Adipocyte (in vitro differentiated cells): ENCODE measurements at regions not wholly inside any gene's neighbourhood (a gene's known extent, or its start where the extent isn't known, plus 50 kb on each side); places are given as distances from the start of the nearest gene placed in this dataset.
"Not testable (repeated sequence)": the region's sequence is repeated elsewhere in the genome, so short reads cannot be mapped to it uniquely, and the experiment has no call there.

Experiments
- DNase-seq: peaks from one replicate; pipeline ENCODE4 v3.0.0-alpha.2; 2015; ENCODE audit warnings: low read depth
- H3K27me3 ChIP-seq: replicated peaks from 2 replicates; pipeline ENCODE4 v1.7.0; 2013; ENCODE audit warnings: mild to moderate bottlenecking, low read length, moderate library complexity; ENCODE audit not compliant: control insufficient read depth, insufficient read depth
- H3K36me3 ChIP-seq: 2 replicates; pipeline ENCODE4 v1.7.0; 2013; ENCODE audit warnings: low read length, mild to moderate bottlenecking, moderate library complexity; ENCODE audit not compliant: control insufficient read depth, insufficient read depth, severe bottlenecking
- H3K4me1 ChIP-seq: 2 replicates; pipeline ENCODE4 v1.7.0; 2013; ENCODE audit warnings: mild to moderate bottlenecking, low read length, moderate library complexity; ENCODE audit not compliant: control insufficient read depth, insufficient read depth
- H3K4me3 ChIP-seq: 2 replicates; pipeline ENCODE4 v1.7.0; 2013; ENCODE audit warnings: mild to moderate bottlenecking, low read length, moderate library complexity
- H3K9ac ChIP-seq: 2 replicates; pipeline ENCODE4 v1.7.0; 2013; ENCODE audit warnings: mild to moderate bottlenecking, low read length, moderate library complexity
- H3K9me3 ChIP-seq: 2 replicates; pipeline ENCODE4 v1.7.0; 2013; ENCODE audit warnings: mild to moderate bottlenecking, low read length, moderate library complexity; ENCODE audit not compliant: control insufficient read depth

DNA sequence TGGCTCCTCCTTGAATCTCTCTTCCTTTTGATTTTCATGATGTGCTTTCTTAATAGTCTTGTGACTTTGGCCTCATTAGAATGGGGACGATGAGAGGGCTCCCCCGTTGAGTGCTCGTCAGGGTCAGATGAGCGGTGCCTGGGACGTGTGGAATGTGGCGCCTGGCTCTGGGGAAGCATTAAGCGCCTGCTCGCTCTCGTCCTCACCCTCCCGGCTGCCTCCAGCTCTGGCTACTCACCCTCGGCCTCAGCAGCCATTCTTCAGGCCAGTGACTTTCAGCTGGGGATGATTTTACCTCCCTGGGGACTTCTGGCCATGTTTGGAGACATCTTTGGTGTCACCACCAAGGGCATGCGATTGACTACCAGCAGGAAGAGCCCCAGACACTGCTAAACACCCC is 69.7 kb downstream of the RPS6KA4 start:
- no peaks in the 10 kb centered on the region for H3K36me3 ChIP-seq
- no peak overlapping the region for H3K4me3 ChIP-seq
- H3K9me3 ChIP-seq: peaks cover 20% of the 10 kb centered on the region
- peaks cover 61% of the 10 kb centered on the region for H3K27me3 ChIP-seq
- DNase-seq: no peak
- H3K4me1 ChIP-seq: no peaks in the 10 kb centered on the region
- H3K9ac ChIP-seq: no peak overlapping the region

DNA sequence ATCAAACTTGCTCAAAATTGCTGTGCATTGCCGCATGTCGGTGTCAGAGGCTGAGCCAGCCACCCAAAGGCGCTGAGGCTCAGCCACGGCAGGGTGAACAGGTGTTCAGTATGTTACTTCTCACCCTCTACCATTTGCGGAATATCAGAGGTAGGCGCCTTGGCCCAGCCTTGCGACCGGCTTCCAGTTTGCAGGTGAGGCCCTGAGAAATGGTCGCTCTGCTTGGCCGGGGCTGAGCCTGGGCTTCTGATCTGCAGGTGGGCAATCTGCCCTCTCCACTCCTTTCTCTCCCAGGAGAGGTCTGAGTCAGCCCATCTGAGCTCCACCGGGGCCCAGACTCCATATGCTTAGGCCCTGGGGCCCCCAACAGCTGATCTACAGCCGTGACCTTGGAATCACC is 71.0 kb downstream of the RPS6KA4 start:
- no peak for DNase-seq
- peaks cover 20% of the 10 kb centered on the region for H3K9me3 ChIP-seq
- H3K27me3 ChIP-seq: peaks cover 64% of the 10 kb centered on the region

GRCh38 chr11:64430645-64431044 is 71.7 kb downstream of the RPS6KA4 start:
- Histone ChIP-seq H3K9me3 (peaks cover 20% of the 10 kb centered on the region), H3K9ac (no peak overlapping the region), H3K4me1 (peaks cover under 1% of the 10 kb centered on the region), H3K4me3 (no peak overlapping the region), H3K36me3 (no peaks in the 10 kb centered on the region), H3K27me3 (peaks cover 68% of the 10 kb centered on the region)
- DNase-seq: no peak

More for the DNA sequence above, 71.0 kb downstream of the RPS6KA4 start:
- Histone ChIP-seq H3K4me3 (no peak overlapping the region), H3K9ac (no peak overlapping the region), H3K4me1 (no peaks in the 10 kb centered on the region), H3K36me3 (no peaks in the 10 kb centered on the region)

DNA sequence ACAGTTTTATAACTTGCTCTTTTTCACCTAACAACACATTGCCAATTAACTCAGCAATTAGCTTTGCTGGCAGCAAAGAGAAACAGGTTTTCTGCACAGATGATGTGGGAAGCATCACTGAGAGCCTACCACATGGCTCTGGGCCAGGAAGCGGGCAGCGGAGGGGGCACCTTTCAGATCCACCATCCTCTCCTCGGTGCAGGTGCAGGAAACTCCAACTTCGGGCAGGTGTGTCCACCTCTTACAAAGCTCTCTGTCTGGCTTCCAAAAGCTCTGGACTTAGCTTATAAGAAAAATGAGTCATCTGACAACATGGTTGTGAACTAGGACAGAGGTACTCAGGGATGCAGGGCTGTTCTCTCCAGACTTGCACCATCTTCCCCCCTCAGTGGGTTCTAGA is 77.0 kb downstream of the RPS6KA4 start:
- no peak for DNase-seq
- no peak overlapping the region for H3K4me3 ChIP-seq
- H3K27me3 ChIP-seq: peaks cover 68% of the 10 kb centered on the region

DNA sequence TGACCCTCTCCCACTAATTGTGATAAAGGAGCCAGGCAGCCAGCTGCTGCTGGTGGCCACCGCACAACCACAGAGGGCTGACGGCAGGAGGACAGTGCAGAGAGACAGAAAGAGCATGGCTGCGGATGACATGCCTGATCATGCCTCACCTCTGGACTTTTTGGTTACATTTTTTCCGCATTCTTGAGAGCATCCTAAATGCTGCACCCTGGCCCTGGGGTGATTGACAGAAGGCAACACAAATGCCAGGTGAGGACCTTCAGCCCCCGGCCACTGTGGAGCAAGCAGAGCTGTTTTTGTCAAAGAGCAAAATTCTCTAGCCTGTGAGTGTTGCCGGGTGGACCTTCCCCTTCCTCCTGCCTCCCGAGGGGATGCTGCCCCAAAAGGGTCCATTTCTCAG is 78.5 kb downstream of the RPS6KA4 start:
- no peaks in the 10 kb centered on the region for H3K36me3 ChIP-seq
- H3K9ac ChIP-seq: no peak overlapping the region
- H3K9me3 ChIP-seq: peaks cover 11% of the 10 kb centered on the region
- DNase-seq: no peak
- H3K4me1 ChIP-seq: peaks cover 19% of the 10 kb centered on the region
- no peak overlapping the region for H3K4me3 ChIP-seq
- H3K27me3 ChIP-seq: peaks cover 69% of the 10 kb centered on the region

More for the DNA sequence above, 77.0 kb downstream of the RPS6KA4 start:
- no peaks in the 10 kb centered on the region for H3K36me3 ChIP-seq
- peaks cover 12% of the 10 kb centered on the region for H3K9me3 ChIP-seq
- H3K9ac ChIP-seq: no peak overlapping the region
- peaks cover 19% of the 10 kb centered on the region for H3K4me1 ChIP-seq

- peaks cover 70% of the 10 kb centered on the region for H3K27me3 ChIP-seq
- peaks cover 19% of the 10 kb centered on the region for H3K4me1 ChIP-seq
- H3K4me3 ChIP-seq: no peak overlapping the region
- no peaks in the 10 kb centered on the region for H3K36me3 ChIP-seq
- DNase-seq: no peak
- H3K9ac ChIP-seq: no peak overlapping the region
- H3K9me3 ChIP-seq: peaks cover 10% of the 10 kb centered on the region
Observed at GRCh38 chr11:64438986-64439771, 80.2 kb downstream of the RPS6KA4 start.

GRCh38 chr11:64439772-64440491 is 81.0 kb downstream of the RPS6KA4 start:
- Histone ChIP-seq H3K27me3 (peaks cover 72% of the 10 kb centered on the region), H3K4me1 (peaks cover 19% of the 10 kb centered on the region), H3K9me3 (peaks cover 13% of the 10 kb centered on the region)
- H3K36me3 ChIP-seq, H3K9ac ChIP-seq, H3K4me3 ChIP-seq, DNase-seq: not testable (repeated sequence)

DNA sequence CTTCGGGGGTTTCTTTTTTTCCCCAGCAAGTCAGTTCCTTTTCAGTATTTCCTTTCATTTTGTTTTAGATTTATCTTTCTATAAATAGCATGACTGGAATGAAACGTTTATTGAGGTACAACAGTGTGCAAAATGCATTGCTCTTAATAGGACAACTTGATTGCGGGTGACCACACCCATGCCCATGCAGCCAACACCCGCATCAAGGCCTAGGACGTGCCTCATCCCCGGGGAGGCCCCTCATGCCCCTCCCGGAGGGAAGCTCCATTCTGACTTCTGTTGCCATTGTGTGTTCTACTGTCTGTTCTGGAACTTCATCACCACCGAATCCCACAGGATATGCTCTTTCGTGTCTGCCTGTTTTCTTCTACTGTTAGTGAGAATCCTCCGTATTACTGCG is 82.2 kb downstream of the RPS6KA4 start:
- H3K9ac ChIP-seq: no peak overlapping the region
- no peaks in the 10 kb centered on the region for H3K36me3 ChIP-seq
- H3K4me3 ChIP-seq: no peak overlapping the region
- DNase-seq: no peak
- peaks cover 15% of the 10 kb centered on the region for H3K9me3 ChIP-seq
- H3K4me1 ChIP-seq: peaks cover 14% of the 10 kb centered on the region
- peaks cover 72% of the 10 kb centered on the region for H3K27me3 ChIP-seq

DNA sequence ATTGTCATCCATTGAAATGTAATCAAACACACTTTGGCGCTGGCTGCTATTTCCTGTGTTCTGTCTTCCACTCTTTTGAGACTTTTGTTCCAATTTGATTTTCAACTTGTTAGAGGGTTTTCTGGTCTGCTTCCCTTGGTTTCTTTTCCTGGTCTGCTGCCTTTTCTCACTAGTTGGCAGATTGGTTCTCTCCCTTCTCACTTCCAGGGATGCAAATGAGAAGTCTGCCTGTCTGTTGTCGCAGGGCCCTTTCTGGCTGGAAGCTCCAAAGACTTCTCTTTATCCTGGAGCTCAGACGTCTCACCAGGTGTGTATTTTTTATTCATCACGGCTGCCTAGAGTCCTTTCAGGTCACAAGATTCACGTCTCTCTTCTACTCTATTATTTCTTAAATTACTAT is 84.0 kb downstream of the RPS6KA4 start:
- DNase-seq: no peak
- Histone ChIP-seq H3K27me3 (peaks cover 61% of the 10 kb centered on the region), H3K9ac (no peak overlapping the region)

DNA sequence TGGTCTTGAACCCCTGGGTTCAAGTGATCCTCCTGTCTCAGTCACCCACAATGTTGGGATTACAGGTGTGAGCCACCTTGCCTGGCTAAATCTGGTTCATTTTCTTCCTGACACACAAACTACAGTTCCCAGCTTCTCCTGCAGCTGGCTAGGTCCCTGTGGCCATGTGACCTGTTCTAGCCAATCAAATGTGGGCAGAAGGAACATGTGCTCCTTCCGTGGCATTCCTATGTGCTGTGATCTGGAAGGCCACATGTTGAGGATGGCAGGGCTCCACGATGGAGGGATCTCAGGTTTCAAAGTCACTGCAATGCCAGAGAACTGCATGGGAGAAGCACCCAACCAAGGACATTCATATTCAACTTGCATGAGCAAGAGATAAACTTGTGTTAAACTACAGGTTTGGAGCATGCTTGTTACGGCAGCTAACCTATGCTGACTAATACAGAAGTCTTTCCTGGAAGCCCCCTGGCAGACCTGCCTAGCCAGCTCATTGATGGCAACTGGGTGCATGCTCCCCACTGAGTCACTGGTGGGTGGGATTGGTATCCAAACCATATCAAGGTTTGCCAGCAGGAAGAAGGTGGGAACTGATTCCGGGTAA is 86.0 kb downstream of the RPS6KA4 start:
- no peak overlapping the region for H3K9ac ChIP-seq
- no peak overlapping the region for H3K4me3 ChIP-seq
- DNase-seq: no peak
- peaks cover 52% of the 10 kb centered on the region for H3K27me3 ChIP-seq
- peaks cover 22% of the 10 kb centered on the region for H3K4me1 ChIP-seq
- H3K9me3 ChIP-seq: peaks cover 15% of the 10 kb centered on the region
- no peaks in the 10 kb centered on the region for H3K36me3 ChIP-seq

More for the DNA sequence above, 84.0 kb downstream of the RPS6KA4 start:
- Histone ChIP-seq H3K4me3 (no peak overlapping the region), H3K36me3 (no peaks in the 10 kb centered on the region), H3K9me3 (peaks cover 15% of the 10 kb centered on the region), H3K4me1 (peaks cover 14% of the 10 kb centered on the region)

DNA sequence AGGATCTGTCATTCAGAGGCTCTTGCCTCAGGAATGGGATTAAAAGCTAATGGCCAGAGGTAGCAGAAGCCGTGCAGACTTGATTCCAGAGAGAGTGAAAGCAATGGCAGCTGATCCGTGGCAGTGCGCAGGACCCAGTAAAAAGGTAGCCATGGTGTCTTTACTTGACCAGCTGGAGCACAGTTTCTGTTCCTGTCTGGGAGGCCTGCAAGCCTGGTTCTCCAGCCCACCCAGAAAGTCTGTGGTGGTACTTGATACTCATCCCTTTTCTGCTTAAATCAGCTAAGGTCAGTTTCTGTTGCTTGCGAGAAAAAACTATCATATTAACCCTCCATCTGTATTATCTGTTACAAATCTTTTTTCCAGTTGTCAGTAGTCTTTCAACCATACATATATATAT is 86.7 kb downstream of the RPS6KA4 start:
- Histone ChIP-seq H3K27me3 (peaks cover 52% of the 10 kb centered on the region), H3K9me3 (peaks cover 15% of the 10 kb centered on the region), H3K4me1 (peaks cover 22% of the 10 kb centered on the region), H3K36me3 (no peaks in the 10 kb centered on the region), H3K4me3 (no peak overlapping the region), H3K9ac (no peak overlapping the region)
- DNase-seq: no peak
